ENCODE measurements at regions not wholly inside any gene's neighbourhood (a gene's known extent, or its start where the extent isn't known, plus 50 kb on each side); places are given as distances from the start of the nearest gene placed in this dataset.

GRCh38 chr1:208895181-208895580 lies 651.0 kb upstream of the PLXNA2 start:
- TF ChIP-seq CTCF (conservative IDR thresholded peaks at IDR 0.05) (no peak), EZH2 (IDR thresholded peaks at IDR 0.05; ENCODE audit: low read depth) (no peak)

All from PC-9 (cell line).